ENCODE measurements at regions not wholly inside any gene's neighbourhood (a gene's known extent, or its start where the extent isn't known, plus 50 kb on each side); places are given as distances from the start of the nearest gene placed in this dataset.

GRCh38 chr6:168131464-168132415 lies 52.7 kb upstream of the FRMD1 start:
- no peak overlapping the region for H3K27ac Mint-ChIP-seq (ENCODE audit: unreplicated experiment)
- TF ChIP-seq CTCF (IDR thresholded peaks at IDR 0.05) = no peak
- H3K36me3 Mint-ChIP-seq (ENCODE audit: unreplicated experiment) = no peaks in the 10 kb centered on the region
- no peaks in the 10 kb centered on the region for H3K9me3 Mint-ChIP-seq (ENCODE audit: unreplicated experiment)
- peaks cover 17% of the 10 kb centered on the region for H3K4me1 Mint-ChIP-seq (ENCODE audit: unreplicated experiment)
- peak; percentile 73 for DNase-seq (ENCODE audit: extremely low spot score, unreplicated experiment)
- H3K27me3 Mint-ChIP-seq (ENCODE audit: unreplicated experiment) = no peaks in the 10 kb centered on the region
- no peak overlapping the region for H3K4me3 Mint-ChIP-seq (ENCODE audit: unreplicated experiment)

- no peak for TF ChIP-seq CTCF (IDR thresholded peaks at IDR 0.05)
- Mint-ChIP-seq H3K4me3 (ENCODE audit: unreplicated experiment) (no peak overlapping the region), H3K4me1 (ENCODE audit: unreplicated experiment) (peaks cover 17% of the 10 kb centered on the region), H3K36me3 (ENCODE audit: unreplicated experiment) (no peaks in the 10 kb centered on the region), H3K27ac (ENCODE audit: unreplicated experiment) (no peak overlapping the region), H3K27me3 (ENCODE audit: unreplicated experiment) (peaks cover 2% of the 10 kb centered on the region), H3K9me3 (ENCODE audit: unreplicated experiment) (no peaks in the 10 kb centered on the region)
- peak; percentile 81 for DNase-seq (ENCODE audit: extremely low spot score, unreplicated experiment)
Measured at GRCh38 chr6:168130697-168131371, 51.8 kb upstream of the FRMD1 start.

GRCh38 chr6:168130168-168130696 lies 51.2 kb upstream of the FRMD1 start:
- peak; percentile 74 for DNase-seq (ENCODE audit: extremely low spot score, unreplicated experiment)
- H3K9me3 Mint-ChIP-seq (ENCODE audit: unreplicated experiment) = no peaks in the 10 kb centered on the region
- H3K4me3 Mint-ChIP-seq (ENCODE audit: unreplicated experiment) = no peak overlapping the region
- no peak for TF ChIP-seq CTCF (IDR thresholded peaks at IDR 0.05)
- peaks cover 17% of the 10 kb centered on the region for H3K4me1 Mint-ChIP-seq (ENCODE audit: unreplicated experiment)
- H3K36me3 Mint-ChIP-seq (ENCODE audit: unreplicated experiment) = no peaks in the 10 kb centered on the region
- peaks cover 2% of the 10 kb centered on the region for H3K27me3 Mint-ChIP-seq (ENCODE audit: unreplicated experiment)
- H3K27ac Mint-ChIP-seq (ENCODE audit: unreplicated experiment) = no peak overlapping the region

- H3K4me1 Mint-ChIP-seq (ENCODE audit: unreplicated experiment) = peaks cover 17% of the 10 kb centered on the region
- H3K9me3 Mint-ChIP-seq (ENCODE audit: unreplicated experiment) = no peaks in the 10 kb centered on the region
- peaks cover 2% of the 10 kb centered on the region for H3K27me3 Mint-ChIP-seq (ENCODE audit: unreplicated experiment)
- TF ChIP-seq CTCF (IDR thresholded peaks at IDR 0.05) = no peak
- H3K27ac Mint-ChIP-seq (ENCODE audit: unreplicated experiment) = no peak overlapping the region
- no peaks in the 10 kb centered on the region for H3K36me3 Mint-ChIP-seq (ENCODE audit: unreplicated experiment)
- no peak overlapping the region for H3K4me3 Mint-ChIP-seq (ENCODE audit: unreplicated experiment)
- peak; percentile 75 for DNase-seq (ENCODE audit: extremely low spot score, unreplicated experiment)
Measured at GRCh38 chr6:168129292-168130167, 50.5 kb upstream of the FRMD1 start.
